Tibial nerve (tissue), 4 donors: ENCODE measurements at regions not wholly inside any gene's neighbourhood (a gene's known extent, or its start where the extent isn't known, plus 50 kb on each side); places are given as distances from the start of the nearest gene placed in this dataset.
"Not testable (repeated sequence)": the region's sequence is repeated elsewhere in the genome, so short reads cannot be mapped to it uniquely, and the experiment has no call there.

Experiments used
- DNase-seq, 2 donors: peaks; one replicate each; pipeline ENCODE4 v3.0.0-alpha.2; 2019; ENCODE audit warnings: low spot score in 2 of 2
- H3K27ac ChIP-seq, 4 donors: fragments of 200-600 bp; sonication (generic) in 3 of 4; one replicate each; pipeline ENCODE4 v1.5.1; 2017 to 2019; ENCODE audit warnings: mild to moderate bottlenecking in 1 of 4
- H3K27me3 ChIP-seq, 2 donors: fragments of 200-600 bp; sonication (generic) in 1 of 2; one replicate each; pipeline versions ENCODE4 v1.5.1 to v1.6.0; 2017 to 2019
- H3K36me3 ChIP-seq, 3 donors: fragments of 200-600 bp; sonication (generic); one replicate each; pipeline ENCODE4 v1.5.1; 2018 to 2019
- H3K4me1 ChIP-seq, 4 donors: fragments of 200-600 bp; sonication (generic) in 3 of 4; one replicate each; pipeline ENCODE4 v1.5.1; 2017 to 2019
- H3K4me3 ChIP-seq, 4 donors: fragments of 200-600 bp; sonication (generic) in 3 of 4; one replicate each; pipeline ENCODE4 v1.5.1; 2017 to 2019; ENCODE audit warnings: mild to moderate bottlenecking in 1 of 4, moderate library complexity in 1 of 4
- H3K9me3 ChIP-seq, 4 donors: fragments of 200-600 bp; sonication (generic) in 3 of 4; one replicate each; pipeline ENCODE4 v1.5.1; 2017 to 2019
- CTCF ChIP-seq, 5 experiments: fragments of 200-600 bp in 3 of 5; fragments of 450-650 bp in 2 of 5; sonication (generic) in 3 of 5; IDR thresholded peaks; one replicate each; pipeline ENCODE4 v1.5.1; 2016 to 2019; ENCODE audit warnings: antibody characterized with exemption in 5 of 5, mild to moderate bottlenecking in 3 of 5, moderate library complexity in 2 of 5
- EP300 ChIP-seq, 2 donors: sonication (generic); formaldehyde crosslinking; IDR thresholded peaks; one replicate each; pipeline ENCODE4 v1.6.1; 2017; ENCODE audit warnings: antibody characterized with exemption in 2 of 2, mild to moderate bottlenecking in 1 of 2
- POLR2A ChIP-seq, 2 donors: fragments of 450-650 bp; IDR thresholded peaks; one replicate each; pipeline ENCODE4 v1.6.1; 2017; ENCODE audit warnings: antibody characterized with exemption in 2 of 2, mild to moderate bottlenecking in 2 of 2, moderate library complexity in 2 of 2
- WGBS, 2 donors: methylation state at CpG; one replicate each; pipeline ENCODE4 v1.1.5; 2018; 5-methylcytosine and 5-hydroxymethylcytosine counted together

GRCh38 chr9:28136113-28136512 is 562.8 kb upstream of the C9orf72 start:
- peaks cover 0 to 3% (median 0%) of the 10 kb centered on the region in 4 donors for H3K4me1 ChIP-seq
- H3K27me3 ChIP-seq: no peaks in the 10 kb centered on the region
- no peaks in the 10 kb centered on the region for H3K9me3 ChIP-seq
- H3K36me3 ChIP-seq: no peaks in the 10 kb centered on the region
- H3K27ac ChIP-seq: no peak overlapping the region
- WGBS, 2 donors: 69 to 78% methylated on average over 2 of the region's 2 CpGs
- no peak for DNase-seq
- TF ChIP-seq CTCF (IDR thresholded peaks at IDR 0.05) (no peak), EP300 (IDR thresholded peaks at IDR 0.05) (no peak), POLR2A (IDR thresholded peaks at IDR 0.05) (no peak)
- H3K4me3 ChIP-seq: no peak overlapping the region

GRCh38 chr9:28147430-28147829 is 574.1 kb upstream of the C9orf72 start:
- DNase-seq, H3K4me3 ChIP-seq, H3K9me3 ChIP-seq, H3K36me3 ChIP-seq, H3K27ac ChIP-seq, H3K27me3 ChIP-seq, H3K4me1 ChIP-seq: not testable (repeated sequence)
- WGBS, 2 donors: 80 to 93% methylated on average over 1 to 9 of the region's 15 CpGs

GRCh38 chr9:28147923-28148597 is 574.8 kb upstream of the C9orf72 start:
- H3K27me3 ChIP-seq: not testable (repeated sequence)
- WGBS, 2 donors: 87 to 98% methylated on average over 16 to 18 of the region's 18 CpGs

GRCh38 chr9:28149361-28150050 is 576.2 kb upstream of the C9orf72 start:
- H3K4me3 ChIP-seq, H3K4me1 ChIP-seq, H3K27ac ChIP-seq, H3K9me3 ChIP-seq, DNase-seq, H3K27me3 ChIP-seq, H3K36me3 ChIP-seq: not testable (repeated sequence)
- 92 to 97% methylated on average over 29 to 30 of the region's 36 CpGs for WGBS, 2 donors

More at GRCh38 chr9:28147923-28148597, 574.8 kb upstream of the C9orf72 start:
- DNase-seq, H3K9me3 ChIP-seq, H3K4me3 ChIP-seq, H3K27ac ChIP-seq, H3K4me1 ChIP-seq, H3K36me3 ChIP-seq: not testable (repeated sequence)

GRCh38 chr9:28155067-28155466 is 581.8 kb upstream of the C9orf72 start:
- Histone ChIP-seq H3K27me3 (no peaks in the 10 kb centered on the region), H3K9me3 (peaks cover 0 to 2% (median 0%) of the 10 kb centered on the region in 4 donors), H3K27ac (no peak overlapping the region), H3K4me1 (no peaks in the 10 kb centered on the region), H3K36me3 (no peaks in the 10 kb centered on the region), H3K4me3 (no peak overlapping the region)
- TF ChIP-seq CTCF (IDR thresholded peaks at IDR 0.05) (no peak), EP300 (IDR thresholded peaks at IDR 0.05) (no peak), POLR2A (IDR thresholded peaks at IDR 0.05) (no peak)
- DNase-seq: no peak

GRCh38 chr9:28155671-28156070 is 582.4 kb upstream of the C9orf72 start:
- Histone ChIP-seq H3K36me3 (no peaks in the 10 kb centered on the region), H3K9me3 (no peaks in the 10 kb centered on the region), H3K4me3 (no peak overlapping the region), H3K27me3 (no peaks in the 10 kb centered on the region), H3K4me1 (no peaks in the 10 kb centered on the region), H3K27ac (no peak overlapping the region)
- TF ChIP-seq EP300 (IDR thresholded peaks at IDR 0.05): no peak
- no peak for TF ChIP-seq POLR2A (IDR thresholded peaks at IDR 0.05)
- TF ChIP-seq CTCF (IDR thresholded peaks at IDR 0.05): no peak
- WGBS, 2 donors: 55 to 69% methylated on average over 2 of the region's 2 CpGs
- DNase-seq: no peak
